Colonic mucosa (tissue), 4 donors: ENCODE measurements at regions not wholly inside any gene's neighbourhood (a gene's known extent, or its start where the extent isn't known, plus 50 kb on each side); places are given as distances from the start of the nearest gene placed in this dataset.

Experiments
- DNase-seq: peaks from one replicate; pipeline ENCODE4 v3.0.0-alpha.2; 2020
- H3K27ac ChIP-seq: fragments of 200-600 bp; one replicate; pipeline ENCODE4 v1.8.0; 2021
- H3K27me3 ChIP-seq: fragments of 200-600 bp; one replicate; pipeline ENCODE4 v1.8.0; 2021
- H3K36me3 ChIP-seq: fragments of 200-600 bp; one replicate; pipeline ENCODE4 v1.8.0; 2021
- H3K4me1 ChIP-seq: fragments of 200-600 bp; one replicate; pipeline ENCODE4 v1.8.0; 2021; ENCODE audit warnings: mild to moderate bottlenecking
- H3K4me3 ChIP-seq: fragments of 200-600 bp; one replicate; pipeline ENCODE4 v1.8.0; 2021
- H3K9ac ChIP-seq, 2 donors: one replicate each; pipeline ENCODE4 v1.7.0; 2013; ENCODE audit warnings: control low read depth in 2 of 2, low read depth in 2 of 2, low read length in 2 of 2
- H3K9me3 ChIP-seq: fragments of 200-600 bp; one replicate; pipeline ENCODE4 v1.8.0; 2021
- CTCF ChIP-seq: fragments of 200-600 bp; IDR thresholded peaks from one replicate; pipeline ENCODE4 v1.8.0; 2022; ENCODE audit warnings: antibody characterized with exemption, mild to moderate bottlenecking
- intact Hi-C: fragments of 100-400 bp; cut with DNase I; formaldehyde crosslinking; loops from one replicate; pipeline ENCODE4 v1.14.1; 2022
- donor health status: healthy.
- donor health status: DM: no; HTN: no; CAD: no.
- donor health status: DM: no; HTN: no; CAD: no.

DNA sequence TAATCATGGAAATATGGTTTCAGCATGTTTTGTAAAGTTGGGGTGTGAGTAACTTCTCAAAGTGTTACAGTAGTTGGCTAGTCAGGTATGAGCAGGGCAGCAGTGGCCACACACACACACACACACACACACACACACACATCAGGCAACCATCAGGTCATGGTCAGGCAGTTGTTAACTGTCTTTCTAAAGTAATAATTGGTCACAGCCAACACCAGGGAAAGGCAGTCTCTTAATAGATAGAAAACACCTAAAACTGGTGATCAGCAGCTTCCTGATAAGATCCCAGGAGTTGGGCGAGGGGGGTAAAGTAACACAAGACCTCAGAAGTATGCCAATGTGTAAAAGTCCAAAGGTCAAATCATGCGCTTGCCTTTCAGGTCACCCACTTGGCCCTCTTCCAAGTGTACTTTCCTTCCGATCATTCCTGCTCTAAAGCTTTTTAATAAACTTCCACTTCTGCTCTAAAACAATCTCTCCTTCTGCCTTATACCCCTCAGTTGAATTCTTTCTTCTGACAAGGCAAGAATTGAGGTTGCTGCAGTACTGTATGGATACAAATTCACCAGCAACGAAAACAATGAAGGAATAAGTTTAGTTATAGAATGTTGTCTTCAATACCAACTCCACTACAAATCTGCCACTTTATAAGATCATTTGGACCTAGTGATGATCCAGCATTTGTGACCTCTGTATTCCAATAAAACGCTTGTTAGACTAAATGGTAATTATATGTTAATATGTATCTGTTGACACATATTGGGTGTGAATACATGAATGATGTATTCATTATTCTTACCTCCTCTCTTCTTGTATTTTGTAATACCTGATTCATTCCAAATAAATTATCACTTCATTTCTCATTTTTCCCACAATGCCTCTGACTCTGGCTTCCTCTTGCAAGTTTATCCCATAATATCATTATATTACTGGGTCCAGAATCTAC lies 254.3 kb downstream of the METTL4 start:
- intact Hi-C loops = no loop called here
- no peak for DNase-seq
- H3K27ac ChIP-seq = no peak overlapping the region

DNA sequence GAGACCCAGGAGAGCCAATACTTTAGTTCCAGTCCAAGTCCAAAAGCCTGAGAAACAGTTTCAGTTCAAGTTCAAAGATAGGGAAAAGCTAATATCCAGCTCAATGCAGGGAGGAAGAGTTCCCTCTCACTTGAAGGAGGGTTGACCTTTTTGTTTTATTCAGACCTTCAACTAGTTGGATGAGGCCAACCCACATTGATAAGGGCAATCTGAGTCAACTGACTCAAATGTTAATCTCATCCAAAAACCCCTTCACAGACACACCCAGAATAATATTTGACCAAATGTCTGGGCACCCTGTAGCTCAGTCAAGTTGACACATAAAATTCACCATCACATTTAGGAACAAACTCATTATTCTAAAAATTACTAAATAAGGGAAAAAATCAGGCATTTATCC lies 246.8 kb downstream of the METTL4 start:
- Histone ChIP-seq H3K9ac (no peak overlapping the region), H3K27me3 (no peaks in the 10 kb centered on the region), H3K4me1 (no peaks in the 10 kb centered on the region), H3K27ac (no peak overlapping the region), H3K9me3 (no peaks in the 10 kb centered on the region), H3K4me3 (no peak overlapping the region), H3K36me3 (no peaks in the 10 kb centered on the region)
- no peak for DNase-seq
- no peak for TF ChIP-seq CTCF
- intact Hi-C loops = no loop called here

More for the DNA sequence above, 254.3 kb downstream of the METTL4 start:
- no peaks in the 10 kb centered on the region for H3K36me3 ChIP-seq
- TF ChIP-seq CTCF = no peak
- no peak overlapping the region for H3K4me3 ChIP-seq
- H3K9me3 ChIP-seq = no peaks in the 10 kb centered on the region
- no peaks in the 10 kb centered on the region for H3K4me1 ChIP-seq
- no peaks in the 10 kb centered on the region for H3K27me3 ChIP-seq
- H3K9ac ChIP-seq = no peak overlapping the region

GRCh38 chr18:2325308-2325849 lies 245.9 kb downstream of the METTL4 start:
- Histone ChIP-seq H3K4me1 (no peaks in the 10 kb centered on the region), H3K9ac (no peak overlapping the region), H3K36me3 (no peaks in the 10 kb centered on the region), H3K27me3 (no peaks in the 10 kb centered on the region), H3K9me3 (no peaks in the 10 kb centered on the region), H3K4me3 (no peak overlapping the region), H3K27ac (no peak overlapping the region)
- no peak for DNase-seq
- no peak for TF ChIP-seq CTCF
- intact Hi-C loops = no loop called here

DNA sequence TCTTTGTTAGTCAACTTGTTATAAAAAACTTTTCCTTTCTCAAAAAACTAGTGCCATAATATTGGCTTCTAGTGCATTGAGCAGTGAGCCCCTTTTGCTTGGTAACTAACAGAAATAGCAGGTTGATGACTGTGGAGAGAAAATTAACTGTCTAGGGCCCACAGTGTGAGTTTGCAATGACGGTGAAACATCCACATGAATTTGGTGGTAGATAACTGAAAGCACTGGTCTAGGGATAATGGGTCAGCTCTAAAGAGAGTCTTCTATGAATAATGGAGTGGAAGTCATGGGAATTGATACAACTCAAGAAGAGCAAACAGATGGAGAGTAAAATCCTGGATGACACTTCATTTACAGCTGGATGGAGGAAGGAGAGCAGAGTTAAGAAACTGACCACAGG lies 245.4 kb downstream of the METTL4 start:
- Histone ChIP-seq H3K36me3 (no peaks in the 10 kb centered on the region), H3K4me1 (no peaks in the 10 kb centered on the region), H3K27ac (no peak overlapping the region), H3K9me3 (no peaks in the 10 kb centered on the region), H3K27me3 (no peaks in the 10 kb centered on the region), H3K9ac (no peak overlapping the region), H3K4me3 (no peak overlapping the region)
- DNase-seq = no peak
- intact Hi-C loops = no loop called here
- no peak for TF ChIP-seq CTCF

DNA sequence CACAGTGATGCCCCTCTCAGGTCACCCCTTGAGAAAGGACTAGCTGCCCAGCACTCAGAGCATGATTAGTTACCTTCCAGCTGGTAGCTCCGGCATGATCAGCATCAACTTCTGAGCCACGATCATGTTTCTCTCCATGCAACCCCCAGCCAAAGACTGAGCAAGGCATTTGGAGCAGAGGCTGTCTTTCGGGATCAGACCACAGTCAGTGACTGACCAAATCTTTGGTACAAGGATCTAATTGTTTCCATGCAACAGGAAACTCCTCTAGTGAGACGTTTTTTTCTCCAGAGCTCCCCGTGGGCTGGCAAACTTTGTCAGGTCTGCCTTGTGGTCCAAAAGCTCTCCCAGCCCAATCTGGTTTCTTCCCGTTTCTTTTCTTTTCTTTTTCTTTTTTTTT lies 244.3 kb downstream of the METTL4 start:
- Histone ChIP-seq H3K9ac (no peak overlapping the region), H3K36me3 (no peaks in the 10 kb centered on the region), H3K27me3 (no peaks in the 10 kb centered on the region), H3K4me3 (no peak overlapping the region), H3K9me3 (no peaks in the 10 kb centered on the region), H3K4me1 (no peaks in the 10 kb centered on the region), H3K27ac (no peak overlapping the region)
- no peak for TF ChIP-seq CTCF
- no peak for DNase-seq
- intact Hi-C loops = no loop called here
